Mammary epithelial cell (primary cell): ENCODE measurements at regions not wholly inside any gene's neighbourhood (a gene's known extent, or its start where the extent isn't known, plus 50 kb on each side); places are given as distances from the start of the nearest gene placed in this dataset.

Source experiments
- CTCF ChIP-seq, 2 donors: IDR thresholded peaks in 1 of 2; conservative IDR thresholded peaks in 1 of 2; 2 replicates each; pipeline ENCODE4 v1.5.1; 2011 to 2012; ENCODE audit warnings: inconsistent platforms in 2 of 2, low read length in 2 of 2, mild to moderate bottlenecking in 2 of 2, control low read depth in 1 of 2, low read depth in 1 of 2; ENCODE audit not compliant: insufficient read depth in 1 of 2; ENCODE audit errors: extremely low read depth in 1 of 2
- EZH2 ChIP-seq: IDR thresholded peaks from 2 replicates; pipeline ENCODE4 v1.6.1; 2012; ENCODE audit warnings: low read length, inconsistent platforms, borderline replicate concordance

GRCh38 chr2:59857109-59857508 is 696.3 kb downstream of the BCL11A start:
- TF ChIP-seq CTCF (conservative IDR thresholded peaks at IDR 0.05 in 1 of 2, IDR thresholded peaks at IDR 0.05 in 1 of 2; ENCODE audit: extremely low read depth in 1 of 2, insufficient read depth in 1 of 2, low read depth in 1 of 2, low read length in 2 of 2) = no peak
- TF ChIP-seq EZH2 = no peak
